GM19438 (cell line): ENCODE measurements at regions not wholly inside any gene's neighbourhood (a gene's known extent, or its start where the extent isn't known, plus 50 kb on each side); places are given as distances from the start of the nearest gene placed in this dataset.
"Not testable (repeated sequence)": the region's sequence is repeated elsewhere in the genome, so short reads cannot be mapped to it uniquely, and the experiment has no call there.

ENCODE experiments used
- ATAC-seq: cut with Tn5 transposase; IDR thresholded peaks from one replicate; pipeline ENCODE4 v1.9.1; 2021; ENCODE audit warnings: low read depth; ENCODE audit not compliant: unreplicated experiment

DNA sequence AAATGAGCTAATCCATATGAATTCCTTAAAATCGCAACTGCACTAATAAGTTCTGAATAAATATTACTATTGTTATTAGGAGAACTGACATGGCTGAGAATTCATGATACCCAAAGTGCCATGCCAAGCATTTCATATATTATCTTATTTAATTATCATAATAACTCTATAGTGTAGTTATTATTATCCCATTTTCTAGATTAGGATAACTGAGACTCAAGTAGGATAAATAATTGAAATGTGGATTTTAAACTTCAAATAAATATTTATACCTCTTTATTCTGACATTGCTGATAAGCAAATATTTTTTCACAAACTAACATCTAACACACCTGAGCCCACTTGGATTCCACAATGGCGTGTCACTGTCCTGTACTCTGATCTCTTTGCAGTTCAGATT, 492.7 kb downstream of the IRS1 start:
- ATAC-seq: no peak

DNA sequence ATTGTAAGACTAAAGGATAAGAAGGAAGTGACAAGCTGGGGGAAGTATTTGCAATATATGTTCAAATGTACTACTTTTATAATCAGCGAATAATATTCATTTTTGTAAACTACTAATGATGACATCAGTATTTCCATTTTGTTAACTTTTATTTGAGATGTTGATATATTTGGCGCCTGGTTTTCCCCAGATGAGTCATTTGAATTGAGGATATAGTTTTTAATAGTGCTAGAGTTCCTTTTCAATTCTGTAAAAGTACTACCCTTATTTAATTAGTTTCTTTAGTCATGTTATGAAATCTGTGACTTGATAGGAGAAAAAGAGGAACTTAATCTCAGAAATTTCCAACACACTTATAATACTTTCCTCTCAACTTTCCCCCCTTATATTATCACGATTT, 495.3 kb downstream of the IRS1 start:
- no peak for ATAC-seq

DNA sequence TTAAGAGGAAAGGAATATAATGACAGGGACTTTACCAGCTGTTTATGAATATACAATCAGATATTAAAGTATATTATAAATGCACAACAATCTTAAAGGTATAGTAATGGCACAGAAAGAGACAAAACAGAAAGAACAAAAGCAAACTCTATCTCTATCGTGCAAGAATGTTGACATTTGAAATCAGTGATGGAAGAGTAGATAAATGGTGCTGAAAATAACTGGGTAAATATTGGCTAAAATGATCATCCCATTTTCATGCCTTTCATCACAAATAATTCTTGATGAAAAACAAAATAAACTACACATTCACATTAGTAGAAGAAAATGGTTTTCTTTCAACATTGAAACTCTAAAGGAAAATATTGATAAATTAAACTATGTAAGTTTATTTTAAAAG, 495.9 kb downstream of the IRS1 start:
- no peak for ATAC-seq

DNA sequence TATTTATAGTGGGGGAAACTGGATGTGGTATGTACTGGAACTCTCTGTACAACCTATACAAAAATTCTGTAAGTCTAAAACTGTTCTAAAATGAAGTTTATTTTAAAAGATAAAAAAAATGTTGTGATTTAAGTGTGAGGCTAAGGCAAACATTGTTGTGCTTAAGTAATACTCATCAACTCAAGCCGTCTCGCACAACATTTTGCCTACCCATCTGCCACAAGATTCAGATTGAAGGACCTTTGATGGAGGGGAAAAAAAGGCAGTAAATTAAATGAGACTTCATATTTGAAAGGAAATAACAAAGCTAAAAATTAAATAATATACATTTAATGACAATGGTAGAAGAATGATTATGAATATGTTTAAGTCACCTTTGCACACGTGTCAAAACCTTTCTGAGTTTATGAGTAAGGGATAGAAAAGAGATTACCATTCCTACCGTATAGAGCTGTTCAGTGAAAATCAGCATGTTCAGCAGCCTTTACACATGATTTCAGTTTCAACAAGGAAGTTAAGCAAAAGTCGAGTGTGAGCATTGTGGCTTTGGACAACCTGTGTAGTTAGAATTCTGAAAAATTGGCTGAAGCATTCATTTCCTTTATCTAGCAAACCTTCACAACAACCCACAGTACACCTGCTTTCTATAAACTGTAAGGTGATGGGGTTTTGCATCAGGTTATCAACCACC, 499.3 kb downstream of the IRS1 start:
- no peak for ATAC-seq

DNA sequence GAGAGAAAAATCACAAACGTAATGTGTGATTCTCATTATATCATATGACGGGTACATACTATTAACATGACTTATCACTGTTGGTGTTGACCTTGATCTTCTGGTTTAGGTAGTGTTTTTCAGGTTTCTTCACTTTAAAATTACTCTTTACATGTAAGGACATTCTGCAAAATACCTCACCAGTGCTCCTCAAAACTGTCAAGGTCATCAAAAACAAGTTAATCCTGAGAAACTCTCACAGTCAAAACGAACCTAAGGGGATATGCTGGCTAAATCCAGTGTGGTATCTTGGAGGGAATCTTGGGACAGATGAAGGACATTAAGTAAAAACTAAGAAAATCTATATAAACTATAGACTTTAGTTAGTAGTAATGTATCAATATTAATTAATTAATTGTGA, 499.8 kb downstream of the IRS1 start:
- ATAC-seq: no peak

DNA sequence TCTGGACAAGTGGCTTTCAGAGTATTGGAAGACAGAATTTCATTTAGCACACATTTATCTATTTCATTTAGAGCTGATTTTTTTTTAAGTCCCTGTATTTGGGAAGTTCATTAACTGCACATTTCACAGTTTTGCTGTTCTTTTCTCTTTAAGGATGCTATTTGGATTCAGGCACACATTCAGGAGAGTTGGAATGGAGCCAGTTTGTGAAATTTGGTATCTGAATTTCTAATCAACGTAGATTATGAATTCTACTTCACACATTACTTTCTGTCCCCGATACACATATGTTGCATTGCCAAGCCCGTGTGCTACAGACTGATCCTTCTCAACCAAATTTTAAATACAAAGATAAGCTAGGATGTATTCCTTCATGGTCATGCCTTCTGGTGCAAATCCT, 503.9 kb downstream of the IRS1 start:
- ATAC-seq: no peak

DNA sequence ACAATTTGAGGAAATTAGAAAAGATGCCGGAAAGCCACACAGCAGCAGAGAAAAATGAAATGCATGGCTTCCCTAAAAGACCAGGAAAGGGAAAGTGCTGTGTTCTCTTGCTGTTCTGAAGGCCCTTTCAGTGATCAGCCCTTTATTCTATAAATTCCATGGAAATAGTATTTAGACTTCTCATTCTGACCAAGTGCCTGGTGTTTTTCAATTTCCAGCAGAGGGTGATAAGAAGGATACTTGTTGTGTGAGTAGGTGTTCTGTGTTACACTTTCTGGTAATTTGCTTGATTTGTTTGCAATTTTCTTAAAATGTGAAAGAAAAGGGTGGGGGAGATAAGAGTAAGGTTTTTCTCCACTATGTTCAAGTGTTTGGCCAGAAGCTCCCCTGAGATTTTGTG, 504.5 kb downstream of the IRS1 start:
- ATAC-seq: no peak

DNA sequence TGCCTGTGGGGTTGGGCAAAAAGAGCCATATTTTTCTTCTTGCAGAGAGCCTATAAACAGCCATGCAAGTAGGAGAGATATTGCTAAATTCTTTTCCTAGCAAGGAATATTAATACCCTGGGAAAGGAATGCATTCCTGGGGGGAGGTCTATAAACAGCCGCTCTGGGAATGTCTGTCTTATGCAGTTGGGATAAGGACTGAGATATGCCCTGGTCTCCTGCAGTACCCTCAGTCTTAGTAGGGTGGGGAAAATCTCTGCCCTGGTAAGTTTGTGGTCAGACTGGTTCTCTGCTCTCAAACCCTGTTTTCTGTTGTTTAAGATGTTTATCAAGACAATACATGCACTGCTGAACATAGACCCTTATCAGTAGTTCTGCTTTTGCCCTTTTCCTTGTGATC, 508.3 kb downstream of the IRS1 start:
- not testable (repeated sequence) for ATAC-seq

DNA sequence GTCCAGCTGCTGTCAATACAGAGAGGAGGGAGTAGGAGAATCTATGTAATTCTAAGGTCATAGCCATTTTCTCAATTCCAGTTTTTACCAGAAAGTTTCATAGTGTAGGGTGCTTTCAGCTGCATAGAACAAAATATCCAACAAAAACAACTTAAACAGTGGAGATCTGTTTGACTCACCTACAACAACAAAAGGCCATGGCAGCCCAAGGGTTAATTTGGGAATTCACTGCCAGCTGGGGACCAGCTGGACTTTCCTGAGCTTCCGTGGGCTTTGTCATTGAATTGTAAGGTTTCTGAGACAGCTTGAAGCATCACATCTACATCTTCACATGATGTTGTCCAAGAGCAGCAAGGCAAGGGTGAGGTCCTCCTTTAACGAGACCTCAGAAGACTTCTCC, 512.7 kb downstream of the IRS1 start:
- no peak for ATAC-seq

DNA sequence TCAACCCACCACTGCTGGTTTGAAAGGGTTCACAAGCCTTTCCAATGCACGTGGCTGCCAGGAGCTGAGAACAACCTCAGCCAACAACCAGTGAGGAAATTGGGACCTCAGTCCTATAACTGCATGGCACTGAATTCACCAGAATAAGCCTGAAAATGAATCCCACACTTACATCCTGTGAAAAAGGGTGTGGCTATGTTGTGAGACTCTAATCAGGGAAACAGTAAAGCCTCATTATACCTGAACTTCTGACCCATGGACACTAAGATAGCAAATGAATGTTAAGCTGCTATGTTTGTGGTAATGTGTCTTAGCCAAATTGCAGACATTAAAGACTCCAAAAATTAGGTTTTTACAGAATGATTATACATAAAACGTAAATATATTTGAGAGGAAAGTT, 515.8 kb downstream of the IRS1 start:
- no peak for ATAC-seq

DNA sequence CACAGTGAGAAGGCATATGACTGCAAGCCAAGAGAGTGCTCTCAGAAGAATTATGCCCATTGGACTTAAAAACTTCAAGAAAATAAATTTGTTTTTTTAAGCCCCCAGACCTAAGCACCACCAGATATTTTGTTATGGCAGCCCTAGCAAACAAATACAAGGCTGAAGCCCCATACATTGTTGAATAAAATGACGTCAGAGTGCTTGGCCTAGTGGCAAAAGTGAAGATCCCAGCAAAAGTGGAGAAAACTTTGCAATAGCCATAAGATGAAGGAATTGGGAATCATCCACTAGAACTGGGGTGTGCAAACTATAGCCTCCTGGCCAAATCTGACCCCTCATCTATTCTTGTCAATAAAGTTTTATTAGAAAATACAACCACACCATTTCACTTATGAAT, 517.5 kb downstream of the IRS1 start:
- ATAC-seq: no peak

DNA sequence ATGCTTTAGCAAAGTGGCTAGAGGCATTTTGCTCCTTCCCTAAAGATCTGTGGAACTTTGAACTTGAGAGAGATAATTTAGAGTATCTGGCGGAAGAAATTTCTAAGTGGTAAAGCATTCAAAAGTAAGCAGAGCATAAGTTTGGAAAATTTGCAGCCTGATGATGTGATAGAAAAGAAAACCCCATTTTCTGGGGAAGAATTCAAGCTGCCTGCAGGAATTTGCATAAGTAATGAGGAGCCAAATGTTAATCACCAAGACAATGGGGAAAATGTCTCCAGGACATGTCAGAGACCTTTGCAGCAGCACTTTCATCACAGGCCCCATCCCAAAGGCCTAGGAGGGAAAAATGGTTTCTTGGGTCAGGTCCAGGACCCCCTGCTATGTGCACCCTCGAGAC, 519.5 kb downstream of the IRS1 start:
- ATAC-seq: not testable (repeated sequence)

DNA sequence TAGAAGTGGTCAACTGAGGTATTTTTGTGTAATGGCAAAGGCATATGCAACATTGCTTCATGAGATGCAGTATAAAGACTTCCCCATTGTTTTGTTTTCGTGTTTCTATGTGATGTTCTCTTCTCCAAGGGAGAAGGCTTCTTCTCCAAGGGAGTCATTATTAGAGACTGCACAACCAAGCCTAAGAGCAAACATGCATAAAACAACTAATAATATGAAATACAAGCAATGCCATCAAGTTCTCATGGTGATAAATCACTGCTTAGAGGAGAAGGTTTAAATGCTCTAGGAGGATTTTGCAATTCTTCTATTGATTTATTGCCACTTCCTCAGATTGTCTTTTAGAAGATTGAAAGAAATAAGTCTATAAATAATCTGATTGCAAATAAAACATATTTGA, 524.4 kb downstream of the IRS1 start:
- no peak for ATAC-seq

DNA sequence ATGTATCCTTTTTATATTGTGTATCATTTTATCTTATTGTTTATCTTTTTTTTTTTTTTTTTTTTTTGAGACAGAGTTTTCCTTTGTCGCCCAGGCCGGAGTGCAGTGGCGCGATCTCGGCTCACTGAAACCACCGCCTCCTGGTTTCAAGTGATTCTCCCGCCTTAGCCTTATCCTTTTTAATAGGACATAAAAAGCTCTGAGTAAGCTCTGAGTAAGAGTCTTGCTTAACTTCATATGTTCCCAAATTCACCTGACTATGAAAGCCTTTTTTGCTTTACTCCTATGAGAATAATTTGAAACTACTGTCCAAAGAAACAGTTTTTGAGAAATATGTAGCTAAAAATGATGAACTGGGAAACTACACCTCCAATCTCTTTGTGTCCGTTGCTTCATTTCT, 525.5 kb downstream of the IRS1 start:
- ATAC-seq: no peak

DNA sequence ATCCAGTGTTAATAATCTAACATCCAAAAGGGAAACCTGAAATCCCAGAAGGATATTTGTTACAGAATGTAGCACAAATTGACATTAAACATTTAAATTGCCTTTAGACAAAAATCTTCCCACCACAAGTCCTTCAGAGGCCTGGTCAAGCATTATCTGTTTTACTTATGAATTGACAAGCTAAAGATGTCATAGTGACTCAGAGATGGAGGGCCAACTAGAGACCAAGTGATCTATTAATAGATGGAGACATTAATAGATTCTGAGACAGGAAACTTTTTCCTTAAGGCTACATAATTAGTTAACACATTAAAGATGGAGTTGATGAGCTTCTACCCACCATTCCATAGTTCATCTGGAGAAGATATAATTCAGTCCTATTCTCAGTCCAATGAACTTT, 526.2 kb downstream of the IRS1 start:
- ATAC-seq: no peak

DNA sequence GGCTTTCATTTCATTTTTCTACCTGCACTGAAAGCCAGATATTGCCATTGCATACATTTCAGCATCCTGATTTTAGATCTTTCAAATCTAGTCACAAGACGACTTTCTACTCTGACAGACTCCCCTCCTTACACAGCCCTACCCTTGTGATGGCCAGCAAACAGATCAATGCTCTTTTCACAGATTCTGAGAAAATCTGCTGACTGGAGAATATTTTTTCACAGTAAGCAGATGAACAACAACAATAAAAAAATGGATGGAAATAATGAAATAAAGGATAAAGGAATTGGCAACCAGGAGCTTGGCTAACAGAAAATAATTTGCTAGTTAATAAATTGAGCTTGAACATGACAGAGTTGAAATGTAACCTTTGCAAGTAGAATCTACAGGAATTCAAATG, 527.2 kb downstream of the IRS1 start:
- no peak for ATAC-seq

DNA sequence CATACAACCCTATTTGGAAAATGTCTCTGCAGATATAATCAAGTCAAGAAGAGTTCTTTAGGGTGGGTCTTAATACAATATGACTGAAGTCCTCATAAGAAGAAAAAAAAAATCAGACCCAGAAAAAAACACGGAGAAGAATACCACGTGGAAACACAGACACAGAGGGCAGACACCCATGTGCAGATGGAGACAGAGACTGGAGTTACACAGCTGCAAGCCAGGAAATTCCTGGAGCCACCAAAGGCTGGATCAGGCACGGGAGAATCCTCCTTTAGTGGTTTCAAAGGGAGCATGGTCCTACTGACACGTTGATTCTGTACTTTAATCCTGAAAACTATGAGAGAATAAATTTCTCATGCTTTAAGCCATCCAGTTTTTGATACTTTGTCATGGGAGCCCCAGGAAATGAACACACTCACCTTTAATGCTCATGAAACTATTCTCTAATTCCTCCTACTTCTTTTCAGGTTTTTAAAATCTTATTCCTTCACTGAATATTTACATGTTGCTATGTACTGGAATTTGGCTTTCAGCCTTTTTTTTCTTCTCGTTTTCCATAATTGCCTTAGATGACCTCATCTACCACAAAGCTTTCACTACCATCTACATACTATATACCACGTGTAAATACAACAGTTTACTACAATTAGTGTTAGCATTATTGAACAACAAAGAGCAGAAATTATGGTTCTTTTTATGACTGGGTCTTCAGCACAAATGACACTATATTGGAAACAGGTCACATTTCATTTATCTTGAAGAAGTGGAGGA, 529.1 kb downstream of the IRS1 start:
- ATAC-seq: no peak

DNA sequence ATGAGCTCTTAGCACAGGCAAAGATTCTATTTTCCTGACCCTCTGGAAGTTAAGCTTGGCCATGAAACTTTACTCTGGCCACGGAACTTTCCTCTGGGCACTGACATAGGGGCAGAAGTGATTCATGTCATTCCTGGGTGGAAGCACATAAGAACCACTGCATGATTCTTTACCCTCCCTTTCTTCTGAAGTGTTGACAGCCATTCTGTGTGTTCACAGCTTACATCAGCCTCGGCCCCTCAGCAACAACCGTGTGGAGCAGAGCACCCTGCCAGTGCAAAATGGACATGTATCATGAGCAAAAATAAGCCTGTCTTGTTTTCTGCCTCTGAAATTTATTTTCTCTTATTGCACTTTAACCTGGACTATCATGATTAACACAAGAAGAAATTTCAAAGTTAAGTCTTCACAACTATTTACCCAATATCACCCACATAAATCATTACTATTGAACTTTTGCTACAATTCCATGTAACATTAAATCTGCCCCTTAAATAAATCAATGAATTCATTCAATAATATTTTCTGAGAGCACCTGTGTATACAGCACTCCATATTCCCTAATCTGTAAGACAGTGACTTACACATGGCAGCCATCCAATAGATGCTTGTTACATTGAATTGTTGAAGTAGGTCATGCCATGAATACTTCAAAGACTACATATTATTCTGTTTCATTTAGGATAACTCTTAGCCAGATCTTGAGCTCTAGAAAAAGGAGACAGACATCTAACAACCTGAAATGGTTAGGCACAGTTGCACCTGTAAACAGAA, 531.9 kb downstream of the IRS1 start:
- ATAC-seq: no peak

DNA sequence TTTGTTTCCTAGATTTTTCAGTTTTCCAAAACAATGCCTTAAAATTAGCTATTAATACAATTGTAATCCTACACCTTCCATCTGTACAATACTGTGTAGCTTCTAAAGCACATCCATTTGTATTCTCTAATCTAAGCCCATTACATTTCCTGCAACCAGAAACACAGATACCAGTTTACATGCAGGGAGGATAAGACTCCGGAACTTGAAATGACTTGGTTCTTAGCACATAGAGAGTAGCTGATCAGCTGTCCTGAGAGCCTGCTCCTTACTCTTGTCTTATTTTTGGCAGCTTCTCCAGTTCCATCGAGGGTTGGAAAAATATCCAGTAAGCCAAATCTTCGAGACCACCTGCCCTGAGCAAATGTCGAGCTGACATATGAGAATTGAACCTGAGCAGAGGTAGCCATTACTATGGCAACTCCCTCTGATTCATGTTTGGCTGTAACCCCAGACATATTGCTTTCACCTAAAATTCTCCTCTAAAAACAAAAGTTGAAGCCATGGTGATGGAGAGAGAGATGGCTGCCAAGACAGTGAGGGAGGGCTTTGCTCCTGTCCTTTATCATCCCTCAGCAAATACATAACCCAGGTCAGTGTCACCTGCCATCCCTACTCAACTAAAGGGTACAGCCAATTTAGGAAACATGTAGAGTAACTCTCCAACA, 542.8 kb downstream of the IRS1 start:
- ATAC-seq: no peak

DNA sequence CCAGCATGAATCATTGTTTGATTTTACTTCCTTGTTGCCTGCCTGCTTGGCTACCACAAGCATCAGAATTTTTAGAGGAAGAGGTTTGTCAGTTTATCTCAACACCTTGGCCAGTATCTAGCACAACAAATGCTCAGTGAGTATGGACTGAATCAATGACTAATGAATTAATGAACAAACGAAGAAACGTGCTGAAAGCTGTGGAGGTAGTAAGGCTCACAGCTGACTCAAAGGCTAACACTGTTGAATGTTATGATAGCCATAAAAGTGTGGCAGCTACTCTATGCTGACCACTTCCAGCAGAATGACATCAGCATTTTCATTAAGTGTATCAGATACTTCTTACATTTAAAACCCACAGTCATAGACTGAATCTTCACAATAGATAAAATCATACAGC, 543.4 kb downstream of the IRS1 start:
- no peak for ATAC-seq

DNA sequence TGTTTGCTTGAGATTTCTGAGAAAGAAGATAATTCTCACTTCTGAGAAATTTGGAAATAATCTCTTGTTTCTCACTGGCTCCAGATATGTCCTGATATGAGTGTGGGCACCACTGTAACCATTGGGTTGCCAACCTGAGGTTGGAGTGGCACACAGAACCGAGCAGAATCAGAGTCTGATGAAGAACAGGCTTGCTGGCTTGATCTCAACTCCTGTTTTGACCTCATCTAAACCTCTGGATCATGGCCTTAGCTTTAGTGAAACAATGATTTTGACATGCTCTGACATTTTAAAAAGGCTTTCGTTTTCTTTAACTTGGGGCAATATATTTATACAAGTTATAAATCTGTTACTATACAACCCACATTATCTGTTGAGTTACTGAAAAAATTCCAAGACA, 548.0 kb downstream of the IRS1 start:
- ATAC-seq: no peak
